GM12892 (cell line): ENCODE measurements at regions not wholly inside any gene's neighbourhood (a gene's known extent, or its start where the extent isn't known, plus 50 kb on each side); places are given as distances from the start of the nearest gene placed in this dataset.

Source experiments
- POLR2A ChIP-seq: IDR thresholded peaks from 2 replicates; pipeline ENCODE4 v1.6.1; 2011; ENCODE audit warnings: low read depth, low read length, control low read depth
- POLR2AphosphoS5 ChIP-seq: IDR thresholded peaks from 2 replicates; pipeline ENCODE4 v1.6.1; 2011; ENCODE audit warnings: low read depth, low read length, control low read depth
- TAF1 ChIP-seq: IDR thresholded peaks from 2 replicates; pipeline ENCODE4 v1.6.1; 2011; ENCODE audit warnings: low read depth, mild to moderate bottlenecking, control low read depth, low read length, borderline replicate concordance

DNA sequence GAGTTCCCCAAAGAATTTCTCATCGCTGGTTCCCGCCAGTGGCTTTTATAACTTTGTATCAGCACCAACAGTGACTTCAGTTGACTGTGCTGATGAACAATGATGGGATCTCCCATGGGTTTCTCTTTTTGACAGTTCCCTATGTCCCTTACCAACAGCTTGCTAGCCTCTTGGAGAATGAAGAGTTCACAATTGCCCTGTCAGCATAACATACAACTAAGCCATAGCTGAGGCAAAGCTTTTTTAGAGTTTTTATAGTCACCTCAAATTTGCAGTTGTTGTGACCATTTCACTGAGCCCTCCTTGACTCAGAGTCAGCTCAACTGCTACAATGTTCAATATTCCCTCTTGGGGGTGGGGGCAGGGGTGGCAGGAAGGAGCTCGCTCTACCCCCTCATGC lies 179.8 kb downstream of the TFEC start:
- TF ChIP-seq POLR2A: no peak
- no peak for TF ChIP-seq TAF1
- no peak for TF ChIP-seq POLR2AphosphoS5
